ENCODE measurements at regions not wholly inside any gene's neighbourhood (a gene's known extent, or its start where the extent isn't known, plus 50 kb on each side); places are given as distances from the start of the nearest gene placed in this dataset.

- DNase-seq, result no peak
These were observed 231.2 kb upstream of the TPRG1 start for GRCh38 chr3:188940573-188940932.

DNA sequence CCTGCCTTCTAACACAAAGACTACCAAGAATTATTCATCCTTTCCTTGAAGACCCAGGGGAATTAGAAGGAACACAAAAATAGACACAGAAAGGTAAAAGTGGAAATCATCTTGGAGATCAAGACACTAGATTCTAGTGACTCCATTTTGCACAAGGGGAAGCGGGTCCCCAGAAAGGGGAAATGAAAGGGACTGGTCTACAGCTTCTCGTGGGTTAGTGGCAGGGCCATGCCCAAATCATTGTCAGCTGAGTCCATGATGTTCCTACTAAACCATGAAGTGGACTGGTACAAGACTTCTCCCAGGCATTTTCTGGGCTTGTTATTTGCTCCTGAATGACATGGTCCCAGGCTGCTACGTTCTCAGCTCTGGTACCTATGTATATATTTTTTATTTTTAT is 230.7 kb upstream of the TPRG1 start:
- DNase-seq, result no peak

- DNase-seq, result no peak
These were observed 229.6 kb upstream of the TPRG1 start for GRCh38 chr3:188942191-188942590.

GRCh38 chr3:188943591-188943990 is 228.2 kb upstream of the TPRG1 start:
- DNase-seq, result no peak

GRCh38 chr3:188944108-188944507 is 227.7 kb upstream of the TPRG1 start:
- no peak for DNase-seq

DNA sequence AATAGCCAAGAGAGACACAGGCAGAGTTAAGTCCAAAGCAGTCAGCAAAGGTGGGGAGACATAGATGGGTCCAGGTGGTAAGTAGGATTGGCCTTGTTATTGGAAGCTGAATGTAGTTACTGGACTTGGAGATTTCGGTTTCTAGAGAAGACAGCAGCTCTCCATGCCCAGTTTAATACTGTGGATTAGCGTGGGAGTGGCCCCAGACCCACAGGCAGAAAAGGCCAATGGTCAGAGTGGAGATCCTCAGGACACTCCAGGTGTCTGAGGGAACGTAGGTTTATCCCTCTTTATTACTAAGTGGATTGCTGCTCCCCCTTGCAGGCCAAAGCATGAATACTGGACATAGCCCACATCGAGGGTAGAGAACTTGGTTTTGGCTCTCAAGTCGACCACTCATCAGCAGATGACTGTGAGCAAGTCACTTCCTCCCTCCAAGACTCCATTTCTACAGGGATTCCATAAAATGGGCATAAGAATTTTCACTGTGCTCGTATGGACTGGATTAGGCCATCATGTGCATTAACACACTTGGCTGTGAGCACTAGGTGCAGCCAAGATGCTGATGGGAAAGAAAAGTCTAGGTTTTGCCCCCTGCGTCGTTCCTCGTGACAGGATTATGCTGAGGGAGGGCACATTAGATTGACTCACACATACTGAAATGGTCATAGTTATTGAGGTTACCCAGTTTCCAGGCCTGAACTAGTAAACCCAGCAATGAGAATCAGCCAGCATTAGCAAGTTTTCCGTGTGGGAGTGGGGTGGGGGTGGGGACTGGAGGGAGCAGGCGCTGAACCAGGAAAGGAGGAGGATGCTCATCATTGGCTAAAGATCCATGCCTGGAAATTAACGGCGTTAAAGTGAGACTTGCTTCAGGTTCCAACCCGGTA is 225.2 kb upstream of the TPRG1 start:
- DNase-seq, result peak; percentile 14

DNA sequence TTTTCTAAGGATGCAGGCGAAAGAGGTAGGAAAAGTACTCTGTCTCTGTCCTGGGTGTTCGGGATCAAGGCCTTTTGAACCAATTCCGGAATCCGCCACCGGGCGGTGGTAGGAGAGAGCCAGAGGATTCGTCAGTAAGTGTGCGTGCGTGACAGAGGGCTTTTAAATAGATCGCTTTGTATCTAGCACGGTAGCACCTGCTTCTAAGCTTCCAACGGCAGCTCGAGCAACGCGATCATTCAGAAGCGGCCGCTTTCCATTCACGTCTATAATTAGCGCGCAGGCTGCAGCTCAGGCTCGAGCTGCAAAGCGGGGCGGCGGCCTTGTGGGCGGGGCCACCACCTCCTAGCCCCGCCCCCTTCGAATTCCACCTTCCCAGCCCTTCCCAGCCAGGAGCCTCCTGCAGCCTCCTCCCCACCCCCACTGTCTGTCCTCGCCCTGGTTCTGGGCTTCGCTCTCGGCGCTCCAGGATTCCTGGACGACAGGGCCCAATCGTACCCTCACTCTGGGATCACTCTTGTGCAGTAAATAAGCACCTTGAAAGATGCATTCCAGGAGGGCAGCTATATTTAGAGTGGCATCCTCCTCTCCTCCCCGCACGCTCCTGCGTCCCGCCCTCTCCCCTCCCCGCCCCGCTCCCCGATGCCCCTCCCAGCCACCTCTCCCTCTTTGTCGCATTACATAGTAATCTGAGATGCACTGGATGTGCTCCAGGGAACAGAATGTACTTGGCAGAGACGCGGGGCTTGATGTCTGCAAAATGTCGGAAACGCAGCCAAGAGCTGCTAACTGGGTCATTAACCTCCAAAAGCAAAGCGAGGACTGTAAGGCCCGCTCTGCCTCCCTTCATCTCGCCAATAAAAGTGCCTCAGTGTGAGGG is 224.1 kb upstream of the TPRG1 start:
- DNase-seq, result peak; percentile 79

DNA sequence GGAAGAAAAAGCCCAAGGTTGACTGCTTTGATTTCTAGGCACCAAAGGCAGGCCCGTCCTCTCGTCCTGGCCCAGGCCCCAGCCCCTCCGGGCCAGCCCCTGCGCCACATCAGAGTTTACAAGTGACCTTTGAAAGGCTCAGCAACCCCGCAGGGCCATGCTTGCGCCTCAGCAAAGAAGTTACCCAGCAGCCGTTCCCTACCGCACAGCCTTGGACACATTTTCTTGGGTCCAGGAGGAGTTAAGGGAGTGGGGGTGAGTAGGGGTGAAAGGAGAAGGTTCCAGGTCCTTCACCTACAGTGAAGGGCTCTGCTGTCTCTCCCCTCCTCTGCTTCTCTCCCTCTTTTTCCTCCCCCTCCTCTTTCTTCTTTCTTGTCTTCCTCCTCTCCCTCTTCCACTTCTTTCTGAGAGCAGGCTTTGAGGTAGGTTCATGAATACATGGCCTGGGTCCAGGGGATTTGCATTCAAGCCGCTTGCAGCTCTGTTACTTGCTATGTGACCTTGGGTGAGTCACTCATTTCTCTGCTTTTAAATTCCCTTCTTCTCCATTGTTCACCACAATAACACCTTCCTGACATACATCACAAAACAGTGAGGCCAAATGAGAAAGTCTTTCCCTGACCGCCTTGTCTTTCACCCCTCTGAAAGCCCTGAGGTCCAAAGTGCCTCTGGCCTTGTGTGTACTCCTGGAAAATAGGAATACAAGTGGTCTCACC is 223.3 kb upstream of the TPRG1 start:
- DNase-seq, result peak; percentile 48

- no peak for DNase-seq
These were observed 222.8 kb upstream of the TPRG1 start for GRCh38 chr3:188948997-188949389.

DNA sequence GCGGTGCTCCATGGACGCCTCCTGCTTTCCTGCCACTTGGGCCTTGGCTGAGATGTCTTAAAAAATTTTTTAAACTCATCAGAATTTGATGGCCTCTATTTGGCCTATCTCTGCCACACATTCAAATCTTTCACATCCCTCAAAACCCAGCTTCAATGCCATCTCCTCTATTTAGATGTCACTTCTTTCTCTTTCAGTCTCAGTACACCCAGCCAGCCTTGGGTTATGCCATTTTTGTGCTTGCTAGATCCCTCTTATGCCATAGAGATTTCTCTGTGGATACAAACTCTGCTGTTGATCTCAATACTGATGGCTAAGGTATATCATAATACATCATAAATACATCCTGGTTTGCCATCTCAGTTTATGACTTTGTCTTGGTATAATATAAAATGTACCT is 222.3 kb upstream of the TPRG1 start:
- DNase-seq, result no peak

DNA sequence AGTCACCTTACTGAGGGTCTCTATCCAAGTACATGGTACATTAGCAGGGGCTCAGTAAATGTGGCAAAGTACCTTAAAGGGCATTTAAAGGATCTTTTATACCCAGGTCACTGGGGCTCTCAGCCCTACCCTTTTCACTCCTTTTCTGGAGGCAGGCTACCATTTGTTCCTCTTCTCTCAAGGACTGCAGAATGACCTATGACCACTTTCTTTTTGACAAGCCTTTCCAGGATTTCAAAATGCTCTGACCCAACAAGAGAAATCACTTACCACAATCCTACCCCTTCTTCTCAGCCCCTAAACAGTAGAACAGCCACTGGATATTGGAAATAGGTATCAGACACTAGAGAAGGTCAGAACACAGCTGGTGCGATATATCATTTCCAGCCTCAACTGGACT is 221.8 kb upstream of the TPRG1 start:
- DNase-seq, result no peak

GRCh38 chr3:188950832-188951489 is 220.8 kb upstream of the TPRG1 start:
- DNase-seq, result peak; percentile 88

GRCh38 chr3:188951734-188952133 is 220.0 kb upstream of the TPRG1 start:
- no peak for DNase-seq

DNA sequence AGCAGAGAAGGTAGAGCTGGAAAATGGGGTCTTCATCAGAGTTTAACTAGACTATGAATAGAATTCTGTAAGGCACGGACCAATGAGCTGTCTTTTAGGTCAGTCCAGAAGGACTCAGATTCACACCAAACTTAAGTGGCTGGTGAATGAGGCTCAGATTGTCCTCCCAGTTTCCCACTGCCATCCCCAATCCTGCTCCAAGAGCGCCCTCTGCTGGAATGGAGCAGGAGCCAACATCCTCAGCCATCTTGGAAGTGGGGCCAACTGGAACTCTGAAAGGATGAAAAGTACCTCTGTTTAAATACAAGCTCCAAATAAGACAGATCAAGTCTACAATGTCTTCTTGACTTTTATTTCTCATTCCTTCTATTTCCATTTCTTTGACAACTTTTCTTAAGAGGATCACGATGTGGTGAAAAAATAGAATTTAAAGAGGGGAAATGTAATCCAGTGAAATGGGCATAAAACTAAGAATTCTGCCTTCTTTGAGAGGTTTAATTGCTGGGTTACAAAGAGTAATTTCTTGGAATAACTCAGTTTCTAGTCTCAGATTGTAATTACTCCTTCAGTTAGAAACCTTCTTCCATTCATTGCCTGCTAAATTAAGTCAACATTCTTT is 217.1 kb upstream of the TPRG1 start:
- DNase-seq, result peak; percentile 60

GRCh38 chr3:188955919-188956318 is 215.9 kb upstream of the TPRG1 start:
- no peak for DNase-seq

- peak; percentile 39 for DNase-seq
These were observed 214.8 kb upstream of the TPRG1 start for GRCh38 chr3:188956839-188957489.

DNA sequence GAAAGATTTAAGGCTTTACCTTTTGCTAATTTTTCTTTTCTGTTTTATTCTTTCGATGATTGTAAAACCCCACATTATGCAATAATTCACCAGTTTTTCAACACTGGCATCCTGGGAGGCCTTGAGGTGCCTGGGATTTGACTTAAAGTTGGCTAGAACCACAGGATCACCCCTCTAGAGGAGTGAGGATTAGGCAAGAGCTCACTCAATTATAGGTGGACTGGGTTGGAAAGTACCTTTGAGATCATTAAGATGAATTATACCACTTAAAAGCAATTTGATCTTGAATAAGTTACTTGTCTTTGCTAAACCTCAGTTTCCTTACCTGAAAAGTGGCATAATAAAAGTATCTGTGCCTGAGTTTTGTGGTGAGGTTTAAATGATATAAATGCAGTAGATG is 212.8 kb upstream of the TPRG1 start:
- DNase-seq, result no peak

- no peak for DNase-seq
These were observed 209.2 kb upstream of the TPRG1 start for GRCh38 chr3:188962253-188963247.

GRCh38 chr3:188964957-188965356 is 206.8 kb upstream of the TPRG1 start:
- no peak for DNase-seq

DNA sequence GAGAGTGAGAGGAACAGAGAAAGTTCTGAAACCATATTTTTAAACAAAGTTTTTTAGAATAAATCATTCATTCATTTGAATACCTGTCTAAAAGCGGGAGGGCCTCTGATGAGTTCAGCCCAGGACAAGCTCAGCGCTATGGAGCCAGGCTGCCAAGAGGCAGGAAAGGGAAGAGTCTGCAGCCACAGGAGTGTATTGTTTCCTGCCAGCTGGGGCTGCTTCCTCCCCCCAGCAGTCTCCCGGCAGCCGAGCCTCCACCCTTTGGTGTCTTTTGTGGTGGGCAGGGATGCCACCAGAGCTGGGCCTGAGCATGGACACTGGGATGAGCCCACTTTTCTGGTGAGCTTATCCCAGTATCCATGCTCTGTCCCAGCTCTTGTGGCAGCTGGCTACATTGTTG is 199.5 kb upstream of the TPRG1 start:
- no peak for DNase-seq

All from kidney glomerular epithelial cell (primary cell).